GM19463 (cell line): ENCODE measurements at regions not wholly inside any gene's neighbourhood (a gene's known extent, or its start where the extent isn't known, plus 50 kb on each side); places are given as distances from the start of the nearest gene placed in this dataset.

Experiments
- ATAC-seq: cut with Tn5 transposase; IDR thresholded peaks from one replicate; pipeline ENCODE4 v1.9.1; 2021; ENCODE audit warnings: mild to moderate bottlenecking, moderate library complexity; ENCODE audit not compliant: unreplicated experiment

DNA sequence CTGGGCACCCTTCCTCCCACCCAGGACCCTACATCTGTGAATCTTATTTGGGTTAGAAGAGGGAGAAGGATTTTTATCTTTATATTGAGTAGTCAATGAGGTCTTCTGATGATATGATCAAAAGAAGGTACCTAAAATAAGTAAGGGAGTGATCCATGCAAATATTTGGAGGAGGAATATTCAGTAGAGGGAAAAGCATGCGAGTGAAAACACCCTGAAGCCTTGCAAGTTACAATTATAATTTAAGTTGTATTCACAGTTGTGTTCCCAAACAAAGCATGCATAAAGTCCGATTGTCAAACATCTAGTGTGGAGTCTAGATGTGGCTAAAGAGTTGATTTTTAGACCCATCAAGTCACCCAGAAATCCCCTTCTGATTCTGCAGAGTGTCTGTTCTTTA lies 530.2 kb upstream of the ZEB2 start:
- ATAC-seq, result no peak

DNA sequence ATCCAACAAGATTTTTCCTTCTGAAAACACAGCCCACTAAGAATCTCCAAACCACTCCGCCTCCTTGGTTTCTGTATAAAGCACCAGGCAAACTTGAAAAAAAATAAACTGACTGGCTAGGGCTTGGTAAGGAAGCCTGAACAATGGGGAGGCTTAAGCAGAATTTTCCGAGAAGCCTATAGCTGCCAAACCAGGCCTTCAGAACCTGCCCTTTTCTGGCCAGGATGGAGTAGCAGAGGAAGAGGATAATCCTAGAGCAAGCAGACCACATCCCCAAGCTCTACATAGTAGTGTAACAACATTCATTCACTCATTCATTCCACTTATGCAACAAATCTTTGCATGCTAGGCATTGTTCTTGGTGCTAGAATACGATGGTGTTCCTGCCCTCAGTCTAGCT lies 529.6 kb upstream of the ZEB2 start:
- ATAC-seq, result no peak

- ATAC-seq, result no peak
Measured at GRCh38 chr2:145047554-145047953, 527.6 kb upstream of the ZEB2 start.

DNA sequence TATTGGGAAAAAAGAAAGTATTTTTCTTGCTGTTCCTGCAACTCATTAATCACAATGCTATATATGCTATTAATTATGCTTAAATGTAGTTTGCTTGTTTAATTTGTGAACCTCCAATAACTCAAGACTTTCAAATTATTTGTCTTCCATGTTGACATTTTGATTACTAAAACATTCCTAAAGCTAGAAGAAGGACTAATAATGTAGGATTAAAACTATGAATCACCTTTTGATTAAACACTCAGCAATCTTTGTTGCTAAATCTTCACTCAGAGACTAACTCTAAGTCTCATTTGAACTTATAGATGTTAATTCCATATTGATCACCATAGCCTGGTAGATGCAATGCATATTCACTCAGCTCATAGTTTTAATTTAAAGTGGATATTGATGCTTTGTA lies 524.6 kb upstream of the ZEB2 start:
- no peak for ATAC-seq

DNA sequence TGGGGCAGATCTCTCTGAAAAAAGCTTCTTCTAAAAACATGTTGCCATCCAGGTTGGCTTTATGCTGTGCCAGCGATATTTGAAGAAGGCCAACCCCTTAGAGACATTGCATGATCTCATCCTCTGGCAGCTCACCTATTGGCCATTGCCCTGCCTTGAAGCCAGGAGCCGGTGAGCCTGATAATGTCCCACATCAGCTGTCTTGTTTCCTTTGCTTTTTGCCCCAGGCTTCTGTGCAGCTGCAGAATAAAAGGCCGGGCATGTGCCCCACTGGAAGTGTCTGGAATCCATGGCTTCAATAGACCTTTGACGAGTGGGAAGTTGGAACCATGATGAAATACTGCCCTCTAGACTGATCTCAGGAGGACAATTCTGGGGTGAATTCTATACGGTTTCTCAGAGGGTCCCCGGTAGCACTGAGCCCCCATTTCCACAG lies 523.5 kb upstream of the ZEB2 start:
- no peak for ATAC-seq

DNA sequence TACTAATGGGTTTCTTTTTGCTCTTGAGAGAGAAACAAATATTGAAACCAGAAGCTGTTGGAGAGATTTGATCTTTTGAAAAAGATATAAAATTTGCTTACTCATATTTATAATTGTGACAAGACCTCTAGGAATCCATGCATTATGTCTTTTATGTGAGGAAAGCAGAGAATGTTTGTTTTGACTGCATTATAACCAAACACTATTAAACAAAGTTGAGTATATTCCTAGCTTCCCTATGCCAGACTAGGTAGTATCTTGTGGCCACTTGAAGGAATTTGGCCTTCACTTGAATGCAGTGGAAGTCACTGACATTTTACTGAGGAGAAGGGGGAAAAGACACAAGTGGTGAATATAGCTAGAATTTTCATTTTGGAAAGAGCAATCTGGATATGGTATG lies 521.8 kb upstream of the ZEB2 start:
- no peak for ATAC-seq

GRCh38 chr2:145040433-145040832 lies 520.5 kb upstream of the ZEB2 start:
- no peak for ATAC-seq

DNA sequence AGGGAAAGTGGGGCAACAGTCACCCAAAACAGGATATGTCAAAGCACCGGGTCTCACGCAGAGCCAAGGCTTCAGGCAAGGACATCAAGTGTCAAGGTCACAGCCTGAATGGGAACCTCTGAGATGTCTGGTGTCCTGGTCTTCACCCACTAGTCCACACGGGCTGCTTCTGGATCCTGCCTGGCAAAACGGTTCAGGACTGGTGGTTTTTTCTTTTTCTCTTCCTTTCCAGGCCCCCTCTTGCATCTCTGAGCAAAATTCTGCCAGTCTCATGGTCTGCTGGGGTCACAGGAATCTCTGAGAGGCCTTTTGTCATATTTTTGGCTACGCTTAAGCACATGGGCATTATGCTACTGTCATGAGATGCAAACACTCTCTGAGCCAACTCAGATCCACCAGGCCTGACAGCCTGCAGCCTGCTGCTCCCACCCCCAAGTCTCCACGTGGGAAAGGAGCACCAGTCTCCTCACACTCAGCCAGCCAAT lies 518.2 kb upstream of the ZEB2 start:
- ATAC-seq, result no peak

GRCh38 chr2:145036421-145037011 lies 516.6 kb upstream of the ZEB2 start:
- no peak for ATAC-seq

DNA sequence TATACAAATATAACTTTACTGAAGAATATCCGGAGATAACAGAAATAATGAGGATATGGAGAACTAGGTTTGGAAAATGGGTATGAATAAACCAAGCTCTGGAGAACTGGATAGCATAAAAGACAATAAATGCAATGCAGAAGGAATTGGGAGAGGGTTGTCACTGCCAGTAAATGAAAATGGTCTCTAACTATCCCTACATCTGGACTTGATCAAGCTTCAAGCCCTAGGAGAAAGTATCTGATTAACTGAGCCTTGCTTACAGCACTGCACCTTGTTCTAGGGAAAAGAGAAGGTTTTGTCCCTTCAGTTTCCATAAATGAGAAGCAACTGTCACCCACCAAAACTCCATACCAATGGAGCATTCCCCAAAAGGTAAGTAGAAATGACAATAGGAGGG lies 514.6 kb upstream of the ZEB2 start:
- ATAC-seq, result no peak

DNA sequence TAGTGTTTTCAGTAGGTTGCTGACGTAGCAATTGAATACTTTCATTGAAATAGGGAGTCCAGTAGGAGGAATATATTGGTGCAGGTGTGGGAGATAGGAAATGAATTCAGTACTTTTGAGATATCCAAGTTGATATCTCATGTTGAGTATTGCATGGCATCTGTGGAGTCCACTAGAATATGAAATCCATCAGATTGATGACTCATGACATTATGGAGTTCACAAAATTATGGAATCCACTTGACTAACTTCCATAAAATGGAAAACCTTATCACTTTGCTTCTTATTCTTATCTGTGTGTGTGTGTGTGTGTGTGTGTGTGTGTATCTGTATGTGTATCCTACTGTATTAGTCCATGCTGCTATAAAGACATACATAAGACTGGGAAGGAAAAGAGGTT lies 513.5 kb upstream of the ZEB2 start:
- no peak for ATAC-seq

GRCh38 chr2:145032791-145033190 lies 512.9 kb upstream of the ZEB2 start:
- ATAC-seq, result no peak

DNA sequence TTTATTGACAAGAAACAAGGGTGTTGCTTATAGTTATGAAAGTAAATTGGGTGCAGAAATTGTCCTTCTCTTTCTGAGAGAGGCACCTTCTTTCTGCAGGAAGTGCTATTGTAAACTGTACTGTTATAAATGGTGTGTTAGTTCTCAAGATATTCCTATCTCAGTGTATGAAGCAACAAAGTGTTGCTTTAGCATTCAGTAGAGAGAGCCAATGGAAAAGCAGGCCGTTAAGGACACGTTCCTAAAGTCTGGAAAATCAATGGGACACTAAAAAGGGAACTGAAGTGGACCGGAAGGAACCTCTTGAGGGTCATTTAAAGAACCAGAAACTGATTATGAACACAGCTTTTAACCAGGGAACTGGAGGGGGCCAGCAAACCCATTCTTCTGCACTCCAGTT lies 510.0 kb upstream of the ZEB2 start:
- ATAC-seq, result no peak

GRCh38 chr2:145029081-145029480 lies 509.2 kb upstream of the ZEB2 start:
- no peak for ATAC-seq

DNA sequence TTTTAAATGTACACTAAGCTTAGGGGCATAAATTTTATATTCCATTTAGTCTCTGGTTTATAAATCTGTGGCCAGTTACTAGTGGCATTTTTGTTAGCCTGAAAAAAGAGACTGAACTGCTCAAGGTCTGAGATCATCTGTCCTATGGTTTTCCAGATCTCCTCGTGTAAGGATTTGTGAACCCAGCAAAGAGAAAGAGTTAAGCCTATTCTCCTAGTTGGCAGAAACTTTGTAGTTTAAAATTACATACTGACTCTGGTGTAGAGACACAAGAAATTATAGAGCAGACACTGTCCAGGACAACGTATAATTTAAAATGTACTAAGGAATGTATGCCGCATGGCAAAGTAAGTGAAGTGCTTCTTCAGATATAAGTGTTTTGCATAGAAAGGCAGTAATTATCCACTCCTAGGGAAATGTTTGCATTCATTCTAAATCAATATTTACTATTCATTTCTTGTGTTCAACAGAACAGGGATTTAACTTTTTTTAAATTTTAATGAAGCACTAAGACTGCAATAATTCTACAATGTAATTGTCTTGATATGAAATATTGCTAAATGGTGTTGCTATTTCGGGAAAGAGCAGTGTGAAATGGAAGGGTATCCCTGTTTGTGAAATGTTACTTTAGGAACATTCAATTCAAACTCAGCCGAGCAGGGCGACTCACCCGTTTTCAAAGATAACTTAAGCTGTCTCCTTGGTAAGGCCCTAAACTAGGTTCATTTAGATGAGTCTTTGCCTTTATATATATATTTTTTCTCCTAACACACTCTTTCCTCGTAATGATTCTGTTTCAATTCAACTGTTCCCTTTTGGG lies 508.4 kb upstream of the ZEB2 start:
- ATAC-seq, result no peak

DNA sequence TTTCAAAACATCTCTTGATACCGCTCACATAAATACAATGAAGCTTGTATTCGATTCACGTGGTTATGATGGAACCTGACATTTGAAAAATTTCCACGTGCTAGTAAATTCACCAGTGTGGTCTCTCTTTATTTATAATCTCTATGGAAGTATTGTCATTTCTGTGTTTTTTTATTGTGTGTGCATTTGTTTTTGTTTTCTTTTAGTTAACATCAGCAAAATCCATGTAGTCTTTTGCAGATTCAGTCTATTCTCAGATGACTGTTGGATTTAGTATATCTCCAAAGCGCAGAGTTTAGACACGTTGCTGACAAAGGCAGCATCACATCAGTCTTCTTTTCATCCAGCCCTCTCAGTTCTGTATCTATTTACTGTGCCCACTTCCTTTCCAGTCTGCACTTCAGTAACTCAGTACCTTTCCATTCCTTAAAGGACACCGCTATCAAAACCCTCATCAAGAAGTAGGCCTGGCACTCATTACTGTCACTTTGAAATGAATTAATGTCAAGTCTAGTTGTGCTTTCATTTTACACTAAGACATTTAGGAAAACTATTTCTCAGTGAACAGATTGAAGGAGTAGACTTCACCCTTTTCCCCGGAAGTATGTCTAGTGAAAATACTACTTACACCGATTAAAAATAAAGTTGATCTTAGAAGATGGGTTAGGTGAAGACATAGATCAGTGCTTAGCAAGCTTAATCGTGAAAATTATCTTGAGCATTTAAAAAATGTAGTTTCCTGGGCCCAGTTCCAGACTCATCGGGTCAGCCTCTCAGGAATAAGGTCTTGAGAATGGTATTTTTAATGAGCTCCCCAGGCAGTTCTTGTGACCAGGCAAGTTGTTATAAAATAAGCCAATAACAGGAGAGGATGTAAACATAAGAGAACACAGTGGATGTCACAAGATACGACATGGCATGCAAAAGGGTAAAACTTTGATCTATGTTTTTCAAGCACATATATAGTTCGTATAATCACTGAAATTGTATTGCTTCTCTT lies 506.8 kb upstream of the ZEB2 start:
- ATAC-seq, result no peak

GRCh38 chr2:145025382-145025781 lies 505.5 kb upstream of the ZEB2 start:
- no peak for ATAC-seq

GRCh38 chr2:145023334-145023934 lies 503.5 kb upstream of the ZEB2 start:
- ATAC-seq, result no peak

DNA sequence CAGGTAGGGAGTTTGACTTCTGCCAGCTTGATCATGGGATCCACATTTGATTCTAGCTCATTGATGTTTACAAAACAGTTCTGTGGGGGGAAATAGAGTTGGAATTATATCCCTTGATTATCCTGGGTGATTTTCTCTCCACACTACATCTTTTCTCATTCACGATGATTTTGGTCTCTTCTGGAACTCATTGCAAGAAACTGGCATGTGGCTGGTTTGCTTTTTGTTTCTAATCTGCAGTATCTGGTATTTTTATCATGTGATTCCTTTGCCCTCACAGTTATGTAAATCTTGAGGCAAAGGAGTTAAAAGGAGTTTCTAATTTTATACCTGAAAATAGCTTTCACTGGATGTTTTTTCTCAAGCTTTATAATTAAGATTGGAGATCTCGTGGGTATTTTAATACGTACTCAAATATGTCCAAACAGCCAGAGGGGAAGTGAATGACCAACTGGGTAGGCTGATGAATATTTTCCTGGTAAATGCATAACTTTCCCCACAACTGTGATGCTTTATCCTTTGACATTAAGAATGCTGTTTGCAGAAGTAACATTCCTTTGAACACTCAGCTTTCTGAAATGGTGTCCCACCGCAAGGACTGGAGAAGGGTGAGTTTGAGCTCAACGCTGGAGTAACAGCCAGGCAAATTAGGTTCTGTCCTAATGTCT lies 502.9 kb upstream of the ZEB2 start:
- ATAC-seq, result no peak

- ATAC-seq, result no peak
Measured at GRCh38 chr2:145021962-145022665, 502.2 kb upstream of the ZEB2 start.
